ENCODE measurements at regions not wholly inside any gene's neighbourhood (a gene's known extent, or its start where the extent isn't known, plus 50 kb on each side); places are given as distances from the start of the nearest gene placed in this dataset.

DNA sequence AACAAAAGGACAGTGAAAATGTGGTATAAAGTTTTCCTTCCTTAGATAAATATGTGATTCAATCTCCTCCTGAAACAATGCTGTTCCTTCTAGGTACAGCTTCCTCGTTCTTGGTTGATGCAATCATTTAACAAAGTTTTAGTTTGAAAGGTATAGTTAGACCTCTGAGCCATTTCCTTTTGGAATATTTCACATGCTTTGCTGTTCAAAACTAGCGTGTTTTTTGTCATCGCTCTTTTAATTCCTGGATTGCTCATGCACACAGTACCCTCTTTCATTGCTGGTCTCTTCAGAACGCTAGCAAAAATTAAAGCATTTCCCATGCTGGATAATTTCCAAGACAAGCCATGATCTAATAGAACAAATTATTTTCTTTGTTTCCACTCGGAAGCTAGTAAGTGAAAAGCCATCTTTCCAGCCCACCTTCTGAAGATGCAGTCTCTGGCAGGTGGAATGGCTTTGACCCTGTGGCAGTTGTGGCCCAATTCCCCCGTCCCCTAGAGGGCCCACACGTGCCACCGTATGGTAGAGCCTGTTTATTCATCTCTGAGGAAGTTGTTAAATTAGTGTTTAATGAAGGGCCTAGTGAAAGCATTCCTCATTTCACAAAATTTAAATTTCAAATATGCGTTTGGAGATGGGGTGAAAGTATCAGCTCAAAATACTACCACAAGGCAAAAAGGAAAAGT lies 1040.6 kb upstream of the SLC10A2 start:
- TF ChIP-seq, protein P1, sequence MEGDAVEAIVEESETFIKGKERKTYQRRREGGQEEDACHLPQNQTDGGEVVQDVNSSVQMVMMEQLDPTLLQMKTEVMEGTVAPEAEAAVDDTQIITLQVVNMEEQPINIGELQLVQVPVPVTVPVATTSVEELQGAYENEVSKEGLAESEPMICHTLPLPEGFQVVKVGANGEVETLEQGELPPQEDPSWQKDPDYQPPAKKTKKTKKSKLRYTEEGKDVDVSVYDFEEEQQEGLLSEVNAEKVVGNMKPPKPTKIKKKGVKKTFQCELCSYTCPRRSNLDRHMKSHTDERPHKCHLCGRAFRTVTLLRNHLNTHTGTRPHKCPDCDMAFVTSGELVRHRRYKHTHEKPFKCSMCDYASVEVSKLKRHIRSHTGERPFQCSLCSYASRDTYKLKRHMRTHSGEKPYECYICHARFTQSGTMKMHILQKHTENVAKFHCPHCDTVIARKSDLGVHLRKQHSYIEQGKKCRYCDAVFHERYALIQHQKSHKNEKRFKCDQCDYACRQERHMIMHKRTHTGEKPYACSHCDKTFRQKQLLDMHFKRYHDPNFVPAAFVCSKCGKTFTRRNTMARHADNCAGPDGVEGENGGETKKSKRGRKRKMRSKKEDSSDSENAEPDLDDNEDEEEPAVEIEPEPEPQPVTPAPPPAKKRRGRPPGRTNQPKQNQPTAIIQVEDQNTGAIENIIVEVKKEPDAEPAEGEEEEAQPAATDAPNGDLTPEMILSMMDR (IDR thresholded peaks at IDR 0.05): no peak
- DNase-seq (ENCODE audit: low spot score): no peak
- ATAC-seq (ENCODE audit: low FRiP score): no peak

- DNase-seq (ENCODE audit: low spot score): no peak
- no peak for ATAC-seq (ENCODE audit: low FRiP score)
- TF ChIP-seq, protein P1 (IDR thresholded peaks at IDR 0.05): no peak
Observed at GRCh38 chr13:104105418-104106355, 1039.5 kb upstream of the SLC10A2 start.

DNA sequence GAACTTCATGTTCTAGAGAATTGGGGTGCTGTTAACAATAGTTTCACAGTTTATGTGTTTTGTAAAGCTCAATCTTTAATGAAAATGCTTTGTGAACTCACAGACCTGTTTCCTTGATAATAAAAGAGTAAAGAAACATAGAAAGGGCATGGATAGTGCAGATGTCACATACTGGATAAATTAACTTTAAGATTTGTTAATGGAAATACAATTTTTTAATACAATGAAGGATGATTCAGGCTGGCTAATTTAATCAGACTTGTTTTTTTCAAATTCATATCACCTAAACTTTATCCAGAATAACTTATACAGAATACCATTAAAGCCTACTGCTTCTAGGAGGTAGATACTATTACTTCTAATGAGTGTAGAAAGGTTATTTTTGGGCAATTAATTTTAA lies 1033.5 kb upstream of the SLC10A2 start:
- ATAC-seq (ENCODE audit: low FRiP score) (no peak), DNase-seq (ENCODE audit: low spot score) (no peak)
- TF ChIP-seq, protein P1 (IDR thresholded peaks at IDR 0.05): no peak

DNA sequence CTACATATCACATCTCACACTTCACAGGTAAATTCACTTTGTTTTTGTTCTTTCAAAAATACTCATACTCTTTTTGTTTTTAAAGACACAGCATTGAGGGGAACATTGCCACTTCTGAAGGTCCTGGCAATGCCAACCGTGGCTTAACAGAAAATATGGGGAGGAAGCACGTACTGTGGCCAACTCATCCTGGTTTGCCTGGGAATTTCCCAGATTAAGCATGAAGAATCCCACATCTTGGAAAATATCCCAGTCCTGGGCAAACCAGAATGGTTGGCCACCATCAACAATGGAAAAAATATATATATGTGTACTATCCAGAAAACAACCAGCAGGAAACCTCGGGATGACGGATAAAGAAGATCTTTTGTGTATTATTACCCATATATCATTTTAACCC lies 1032.2 kb upstream of the SLC10A2 start:
- ATAC-seq (ENCODE audit: low FRiP score) (no peak), DNase-seq (ENCODE audit: low spot score) (no peak)
- TF ChIP-seq, protein P1 (IDR thresholded peaks at IDR 0.05): no peak

GRCh38 chr13:104086759-104087158 lies 1020.5 kb upstream of the SLC10A2 start:
- TF ChIP-seq, protein P1 (IDR thresholded peaks at IDR 0.05): no peak
- no peak for DNase-seq (ENCODE audit: low spot score)
- ATAC-seq (ENCODE audit: low FRiP score): no peak

- ATAC-seq (ENCODE audit: low FRiP score) (no peak), DNase-seq (ENCODE audit: low spot score) (no peak)
- TF ChIP-seq, protein P1 (IDR thresholded peaks at IDR 0.05): no peak
Observed at GRCh38 chr13:104086210-104086609, 1020.0 kb upstream of the SLC10A2 start.

Measured in omental fat pad (tissue), 3 donors.